ENCODE measurements at regions not wholly inside any gene's neighbourhood (a gene's known extent, or its start where the extent isn't known, plus 50 kb on each side); places are given as distances from the start of the nearest gene placed in this dataset.

DNA sequence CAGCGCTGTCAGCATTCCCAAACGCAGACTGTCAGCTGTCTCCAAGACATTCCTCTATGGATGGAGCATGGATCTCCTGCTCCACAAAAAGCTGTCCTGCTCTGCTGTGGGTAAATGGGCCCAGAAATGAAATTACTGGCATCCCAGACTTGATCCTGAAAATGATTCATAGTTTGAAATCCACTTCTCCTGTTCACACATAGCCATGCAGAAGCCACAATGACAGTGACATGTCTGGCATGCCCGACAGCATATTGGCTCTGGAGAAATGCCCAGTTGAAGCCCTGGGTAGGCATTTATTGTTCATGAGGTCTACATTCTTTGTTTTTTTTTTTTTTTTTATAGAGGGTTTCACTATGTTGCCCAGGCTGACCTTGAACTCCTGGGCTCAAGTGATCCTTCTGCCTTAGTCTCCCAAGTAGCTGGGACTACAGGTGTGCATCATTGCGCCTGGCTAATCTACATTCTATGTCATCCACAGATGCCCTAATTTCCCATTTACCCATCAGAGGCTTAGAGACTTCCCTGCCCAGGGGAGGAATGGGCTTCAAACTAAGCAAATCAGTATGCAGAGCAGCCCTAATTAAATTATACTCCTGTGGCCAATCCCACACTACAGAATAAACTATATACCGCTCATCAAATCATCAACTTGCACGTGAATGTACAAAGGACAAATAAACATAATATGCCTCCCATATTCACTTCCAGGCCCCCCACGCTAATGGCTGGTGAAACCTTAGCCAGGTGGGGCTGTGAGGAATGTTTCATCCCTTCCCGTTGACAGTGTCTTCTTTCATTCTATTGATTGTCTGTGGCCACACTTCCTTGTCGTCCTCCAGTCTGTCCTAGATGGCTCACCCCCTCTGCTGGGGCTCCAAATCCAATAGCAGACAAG is 61.8 kb upstream of the EEPD1 start:
- peaks cover 8 to 15% of the 10 kb centered on the region in 2 donors for H3K9me3 Mint-ChIP-seq
- no peak for ATAC-seq
- DNase-seq: no peak
- no peak overlapping the region for H3K27ac Mint-ChIP-seq
- H3K27me3 Mint-ChIP-seq: no peaks in the 10 kb centered on the region
- H3K4me3 Mint-ChIP-seq: no peak overlapping the region
- no peaks in the 10 kb centered on the region for H3K4me1 Mint-ChIP-seq

DNA sequence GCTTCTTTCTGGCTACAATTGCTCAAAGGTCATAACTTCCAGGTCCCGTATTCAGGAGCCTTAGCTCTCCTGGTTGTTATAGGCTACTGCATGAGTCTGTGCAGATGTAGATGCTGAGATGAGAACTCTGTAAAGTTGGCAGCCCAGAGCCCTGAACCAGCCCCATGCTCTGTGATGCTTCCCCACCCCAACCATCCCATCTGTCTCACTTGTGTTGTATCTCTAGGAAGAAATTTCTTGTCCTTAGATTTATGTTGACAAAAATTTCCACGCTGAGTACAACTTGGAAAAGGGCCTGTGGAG is 61.2 kb upstream of the EEPD1 start:
- H3K9me3 Mint-ChIP-seq: peaks cover 8 to 15% of the 10 kb centered on the region in 2 donors
- no peak overlapping the region for H3K4me3 Mint-ChIP-seq
- H3K27ac Mint-ChIP-seq: no peak overlapping the region
- no peak for ATAC-seq
- DNase-seq: no peak
- H3K4me1 Mint-ChIP-seq: no peaks in the 10 kb centered on the region
- no peaks in the 10 kb centered on the region for H3K27me3 Mint-ChIP-seq

DNA sequence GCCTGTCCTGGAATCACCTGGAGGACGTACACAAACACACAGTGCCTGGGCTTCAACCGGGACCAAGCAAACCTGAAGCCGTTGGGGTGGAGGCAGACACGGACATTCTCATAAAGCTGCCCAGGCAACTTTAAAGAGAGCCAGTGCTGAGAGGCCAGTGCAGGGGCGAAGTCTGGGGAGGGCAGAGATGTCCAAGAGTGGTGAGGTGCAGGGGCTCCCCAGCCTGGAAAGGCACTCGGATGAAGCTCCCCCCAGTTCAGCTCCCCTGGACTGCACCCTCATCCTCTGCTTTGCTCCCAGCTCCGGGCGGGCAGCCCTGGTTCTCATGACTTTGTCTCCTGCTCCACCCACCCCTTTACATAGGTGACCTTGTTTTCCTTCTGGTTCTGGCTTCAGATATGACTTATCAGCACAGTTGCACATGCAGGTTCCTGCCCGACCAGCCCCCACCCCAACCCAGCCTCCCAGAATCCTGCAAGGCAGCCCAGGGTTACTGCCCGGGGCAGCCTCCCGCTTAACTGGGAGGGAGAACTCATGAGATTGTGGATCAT is 60.8 kb upstream of the EEPD1 start:
- ATAC-seq (no peak), DNase-seq (no peak)
- Mint-ChIP-seq H3K4me3 (no peak overlapping the region), H3K4me1 (no peaks in the 10 kb centered on the region), H3K27me3 (no peaks in the 10 kb centered on the region), H3K9me3 (peaks cover 8 to 15% of the 10 kb centered on the region in 2 donors), H3K27ac (no peak overlapping the region)

DNA sequence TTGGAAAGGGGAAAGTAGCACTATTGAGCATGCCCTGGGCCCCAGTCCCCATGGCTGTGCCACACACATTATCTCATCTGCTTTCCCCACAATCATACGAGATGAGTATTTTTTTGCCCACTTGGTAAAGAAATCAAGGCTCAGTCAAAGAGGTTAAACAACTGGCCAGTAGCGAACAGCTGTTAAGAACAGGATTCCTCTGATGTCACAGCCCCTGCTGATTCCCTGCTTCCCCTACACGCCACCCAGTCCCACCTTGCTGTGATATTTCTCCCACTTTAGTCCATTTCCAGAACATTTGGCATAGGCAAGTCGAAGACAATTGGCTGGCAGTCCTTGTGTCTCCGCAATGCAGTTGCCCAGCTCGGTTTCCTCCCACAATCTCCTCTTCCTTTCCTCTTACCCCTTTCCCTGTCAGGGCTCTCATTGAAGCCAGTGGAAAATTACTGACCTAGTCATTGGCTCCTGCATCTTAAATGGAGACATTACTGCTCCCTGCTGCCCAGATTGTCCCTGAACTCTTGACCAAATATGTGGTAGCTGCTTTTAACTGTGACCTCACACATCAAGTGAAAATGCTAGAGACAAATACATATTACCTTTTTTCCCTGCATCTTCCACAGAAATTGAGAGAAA is 56.5 kb upstream of the EEPD1 start:
- Mint-ChIP-seq H3K4me1 (no peaks in the 10 kb centered on the region), H3K27me3 (no peaks in the 10 kb centered on the region), H3K4me3 (no peak overlapping the region), H3K27ac (no peak overlapping the region), H3K9me3 (peaks cover 7 to 14% of the 10 kb centered on the region in 2 donors)
- DNase-seq: no peak
- no peak for ATAC-seq

DNA sequence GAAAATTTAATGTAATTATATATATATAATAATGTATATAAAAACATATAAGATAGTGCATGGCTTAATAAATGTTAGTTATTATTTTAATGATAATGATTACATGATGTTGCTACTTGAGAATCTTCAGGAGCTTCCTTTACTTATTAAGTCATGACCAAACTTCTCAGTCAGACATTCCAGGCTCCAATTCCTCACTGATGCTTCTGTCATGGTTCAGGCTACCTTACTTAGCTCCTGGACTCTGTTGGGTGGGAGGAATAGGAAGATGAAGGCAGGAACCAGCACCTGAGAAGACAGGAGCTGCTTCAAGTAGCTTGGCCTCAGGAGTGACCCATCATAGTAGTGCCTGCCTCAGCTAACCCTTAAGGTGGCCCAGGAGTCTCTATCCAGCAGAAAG is 55.0 kb upstream of the EEPD1 start:
- Mint-ChIP-seq H3K27me3 (no peaks in the 10 kb centered on the region), H3K27ac (no peak overlapping the region), H3K4me1 (no peaks in the 10 kb centered on the region), H3K4me3 (no peak overlapping the region), H3K9me3 (peaks cover 7 to 14% of the 10 kb centered on the region in 2 donors)
- no peak for DNase-seq
- ATAC-seq: no peak

DNA sequence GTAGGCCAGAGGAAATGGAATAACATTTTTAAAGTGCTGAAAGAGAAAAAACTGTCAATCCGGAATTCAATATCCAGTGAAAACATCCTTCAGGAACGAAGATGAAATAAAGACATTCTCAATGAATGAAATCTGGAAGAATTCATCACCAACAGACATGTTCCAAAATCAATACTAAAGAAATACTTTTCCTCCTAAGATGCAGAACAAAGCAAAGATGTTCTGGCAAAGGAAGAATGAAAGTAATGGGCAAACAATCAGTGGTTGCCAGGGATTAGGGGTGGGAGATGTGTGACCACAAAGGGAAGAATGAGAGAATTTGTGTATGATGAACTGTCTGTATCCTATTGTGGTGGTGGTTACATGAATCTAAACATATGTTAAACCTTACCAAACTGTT is 52.8 kb upstream of the EEPD1 start:
- ATAC-seq: no peak
- DNase-seq: no peak
- Mint-ChIP-seq H3K4me3 (no peak overlapping the region), H3K9me3 (peaks cover 7 to 14% of the 10 kb centered on the region in 2 donors), H3K4me1 (no peaks in the 10 kb centered on the region), H3K27me3 (no peaks in the 10 kb centered on the region), H3K27ac (no peak overlapping the region)

DNA sequence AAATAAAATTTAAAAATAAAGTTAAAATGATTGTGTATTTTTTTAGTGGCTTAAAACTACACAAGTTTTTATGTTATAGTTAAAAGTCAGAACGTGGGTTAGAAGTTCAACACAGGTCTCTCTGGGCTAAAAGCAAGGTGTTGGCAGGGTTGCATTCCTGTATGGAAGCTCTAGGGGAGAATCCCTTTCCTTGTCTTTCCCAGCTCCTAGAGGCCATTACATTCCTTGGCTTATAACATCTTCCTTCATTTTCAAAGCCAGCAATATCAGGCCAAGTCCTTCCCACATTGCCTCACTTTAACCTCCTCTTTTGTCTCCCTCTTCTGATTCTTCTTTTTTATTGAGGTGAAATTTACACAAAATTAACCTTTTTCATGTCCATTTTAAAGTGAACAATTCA is 52.4 kb upstream of the EEPD1 start:
- Mint-ChIP-seq H3K27me3 (no peaks in the 10 kb centered on the region), H3K27ac (no peak overlapping the region), H3K4me1 (no peaks in the 10 kb centered on the region), H3K9me3 (peaks cover 7 to 14% of the 10 kb centered on the region in 2 donors), H3K4me3 (no peak overlapping the region)
- no peak for ATAC-seq
- DNase-seq: no peak
